ENCODE measurements at regions not wholly inside any gene's neighbourhood (a gene's known extent, or its start where the extent isn't known, plus 50 kb on each side); places are given as distances from the start of the nearest gene placed in this dataset.
"Not testable (repeated sequence)": the region's sequence is repeated elsewhere in the genome, so short reads cannot be mapped to it uniquely, and the experiment has no call there.

GRCh38 chr12:60529261-60529660 is 933.4 kb downstream of the SLC16A7 start:
- no peaks in the 10 kb centered on the region for H3K27me3 ChIP-seq (ENCODE audit: control insufficient read depth in 1 of 2, insufficient read depth in 2 of 2, low read length in 2 of 2)
- no peak overlapping the region for H3K4me3 ChIP-seq (ENCODE audit: low read length in 2 of 2)
- no peaks in the 10 kb centered on the region for H3K4me1 ChIP-seq (ENCODE audit: control insufficient read depth, insufficient read depth, low read length)
- no peak overlapping the region for H3K27ac ChIP-seq (ENCODE audit: low read length)
- no peak overlapping the region for H3K9ac ChIP-seq (ENCODE audit: low read length in 2 of 2)
- no peaks in the 10 kb centered on the region for H3K36me3 ChIP-seq (ENCODE audit: control insufficient read depth in 2 of 2, insufficient read depth in 2 of 2, low read length in 2 of 2)
- no peaks in the 10 kb centered on the region for H3K9me3 ChIP-seq (ENCODE audit: control insufficient read depth in 2 of 2, low read length in 2 of 2)

GRCh38 chr12:60529723-60530122 is 933.9 kb downstream of the SLC16A7 start:
- Histone ChIP-seq H3K4me1 (ENCODE audit: control insufficient read depth, insufficient read depth, low read length) (no peaks in the 10 kb centered on the region), H3K9me3 (ENCODE audit: control insufficient read depth in 2 of 2, low read length in 2 of 2) (no peaks in the 10 kb centered on the region), H3K36me3 (ENCODE audit: control insufficient read depth in 2 of 2, insufficient read depth in 2 of 2, low read length in 2 of 2) (no peaks in the 10 kb centered on the region), H3K27me3 (ENCODE audit: control insufficient read depth in 1 of 2, insufficient read depth in 2 of 2, low read length in 2 of 2) (no peaks in the 10 kb centered on the region), H3K9ac (ENCODE audit: low read length in 2 of 2) (no peak overlapping the region), H3K4me3 (ENCODE audit: low read length in 2 of 2) (no peak overlapping the region), H3K27ac (ENCODE audit: low read length) (no peak overlapping the region)

- no peak overlapping the region for H3K4me3 ChIP-seq (ENCODE audit: low read length in 2 of 2)
- no peaks in the 10 kb centered on the region for H3K27me3 ChIP-seq (ENCODE audit: control insufficient read depth in 1 of 2, insufficient read depth in 2 of 2, low read length in 2 of 2)
- no peaks in the 10 kb centered on the region for H3K9me3 ChIP-seq (ENCODE audit: control insufficient read depth in 2 of 2, low read length in 2 of 2)
- no peaks in the 10 kb centered on the region for H3K36me3 ChIP-seq (ENCODE audit: control insufficient read depth in 2 of 2, insufficient read depth in 2 of 2, low read length in 2 of 2)
- H3K27ac ChIP-seq (ENCODE audit: low read length) = no peak overlapping the region
- H3K9ac ChIP-seq (ENCODE audit: low read length in 2 of 2) = no peak overlapping the region
- H3K4me1 ChIP-seq (ENCODE audit: control insufficient read depth, insufficient read depth, low read length) = no peaks in the 10 kb centered on the region
Observed at GRCh38 chr12:60535363-60535762, 939.5 kb downstream of the SLC16A7 start.

- Histone ChIP-seq H3K9me3 (ENCODE audit: control insufficient read depth in 2 of 2, low read length in 2 of 2) (no peaks in the 10 kb centered on the region), H3K36me3 (ENCODE audit: control insufficient read depth in 2 of 2, insufficient read depth in 2 of 2, low read length in 2 of 2) (no peaks in the 10 kb centered on the region), H3K4me1 (ENCODE audit: control insufficient read depth, insufficient read depth, low read length) (no peaks in the 10 kb centered on the region), H3K9ac (ENCODE audit: low read length in 2 of 2) (no peak overlapping the region), H3K27me3 (ENCODE audit: control insufficient read depth in 1 of 2, insufficient read depth in 2 of 2, low read length in 2 of 2) (no peaks in the 10 kb centered on the region), H3K4me3 (ENCODE audit: low read length in 2 of 2) (peak overlapping the region in 1 of 2 donors; percentile 31), H3K27ac (ENCODE audit: low read length) (no peak overlapping the region)
Observed at GRCh38 chr12:60539592-60539991, 943.8 kb downstream of the SLC16A7 start.

DNA sequence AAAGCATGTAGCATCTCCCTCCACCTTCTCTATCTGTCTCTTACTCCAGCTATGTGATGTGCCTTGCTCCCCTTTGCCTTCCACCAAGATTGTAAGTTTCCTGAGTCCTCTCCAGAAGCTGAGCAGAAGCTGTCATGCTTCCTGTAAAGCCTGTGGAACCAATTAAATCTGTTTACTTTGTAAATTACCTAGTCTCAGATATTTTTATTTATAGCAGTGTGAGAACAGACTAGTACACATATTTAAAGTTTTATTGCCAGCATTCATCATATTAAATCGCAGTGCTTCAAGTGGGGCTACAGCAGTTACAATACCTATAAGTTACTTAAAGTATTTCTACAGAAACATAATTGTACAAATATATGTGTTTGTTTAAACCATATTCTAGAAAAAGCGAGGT is 973.1 kb downstream of the SLC16A7 start:
- Histone ChIP-seq H3K27ac (ENCODE audit: low read length) (no peak overlapping the region), H3K4me1 (ENCODE audit: control insufficient read depth, insufficient read depth, low read length) (no peaks in the 10 kb centered on the region), H3K27me3 (ENCODE audit: control insufficient read depth in 1 of 2, insufficient read depth in 2 of 2, low read length in 2 of 2) (no peaks in the 10 kb centered on the region), H3K4me3 (ENCODE audit: low read length in 2 of 2) (no peak overlapping the region), H3K36me3 (ENCODE audit: control insufficient read depth in 2 of 2, insufficient read depth in 2 of 2, low read length in 2 of 2) (no peaks in the 10 kb centered on the region), H3K9ac (ENCODE audit: low read length in 2 of 2) (no peak overlapping the region), H3K9me3 (ENCODE audit: control insufficient read depth in 2 of 2, low read length in 2 of 2) (no peaks in the 10 kb centered on the region)

- no peaks in the 10 kb centered on the region for H3K4me1 ChIP-seq (ENCODE audit: control insufficient read depth, insufficient read depth, low read length)
- no peak overlapping the region for H3K9ac ChIP-seq (ENCODE audit: low read length in 2 of 2)
- no peaks in the 10 kb centered on the region for H3K27me3 ChIP-seq (ENCODE audit: control insufficient read depth in 1 of 2, insufficient read depth in 2 of 2, low read length in 2 of 2)
- no peak overlapping the region for H3K27ac ChIP-seq (ENCODE audit: low read length)
- no peak overlapping the region for H3K4me3 ChIP-seq (ENCODE audit: low read length in 2 of 2)
- no peaks in the 10 kb centered on the region for H3K9me3 ChIP-seq (ENCODE audit: control insufficient read depth in 2 of 2, low read length in 2 of 2)
- no peaks in the 10 kb centered on the region for H3K36me3 ChIP-seq (ENCODE audit: control insufficient read depth in 2 of 2, insufficient read depth in 2 of 2, low read length in 2 of 2)
Observed at GRCh38 chr12:60577607-60578006, 981.8 kb downstream of the SLC16A7 start.

- not testable (repeated sequence) for H3K36me3 ChIP-seq (ENCODE audit: control insufficient read depth in 2 of 2, insufficient read depth in 2 of 2, low read length in 2 of 2); H3K27ac ChIP-seq (ENCODE audit: low read length); H3K27me3 ChIP-seq (ENCODE audit: control insufficient read depth in 1 of 2, insufficient read depth in 2 of 2, low read length in 2 of 2); H3K9me3 ChIP-seq (ENCODE audit: control insufficient read depth in 2 of 2, low read length in 2 of 2); H3K9ac ChIP-seq (ENCODE audit: low read length in 2 of 2); H3K4me1 ChIP-seq (ENCODE audit: control insufficient read depth, insufficient read depth, low read length); H3K4me3 ChIP-seq (ENCODE audit: low read length in 2 of 2)
Observed at GRCh38 chr12:60587664-60588063, 991.8 kb downstream of the SLC16A7 start.

- no peaks in the 10 kb centered on the region for H3K4me1 ChIP-seq (ENCODE audit: control insufficient read depth, insufficient read depth, low read length)
Observed at GRCh38 chr12:60594035-60594711, 998.3 kb downstream of the SLC16A7 start.

DNA sequence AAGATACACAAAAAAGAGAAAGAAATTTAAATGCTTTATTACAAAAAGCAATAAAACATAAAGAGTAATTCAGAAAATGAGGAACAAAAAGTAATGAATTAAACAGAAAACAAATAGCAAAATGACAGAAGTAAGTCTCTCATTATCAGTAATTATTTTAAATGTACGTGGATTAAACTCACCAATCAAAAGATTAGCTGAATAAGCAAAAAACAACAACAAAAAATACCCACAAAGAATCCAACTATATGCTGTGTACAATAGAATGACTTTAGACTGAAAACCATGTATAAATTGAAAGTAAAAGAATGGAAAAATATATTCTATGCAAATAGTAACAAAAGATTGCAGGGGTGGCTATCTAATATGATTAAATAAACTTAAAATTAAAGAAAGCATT is 1006.8 kb downstream of the SLC16A7 start:
- Histone ChIP-seq H3K27ac (ENCODE audit: low read length) (no peak overlapping the region), H3K36me3 (ENCODE audit: control insufficient read depth in 2 of 2, insufficient read depth in 2 of 2, low read length in 2 of 2) (no peaks in the 10 kb centered on the region), H3K9ac (ENCODE audit: low read length in 2 of 2) (no peak overlapping the region), H3K4me3 (ENCODE audit: low read length in 2 of 2) (no peak overlapping the region), H3K4me1 (ENCODE audit: control insufficient read depth, insufficient read depth, low read length) (no peaks in the 10 kb centered on the region), H3K27me3 (ENCODE audit: control insufficient read depth in 1 of 2, insufficient read depth in 2 of 2, low read length in 2 of 2) (no peaks in the 10 kb centered on the region), H3K9me3 (ENCODE audit: control insufficient read depth in 2 of 2, low read length in 2 of 2) (peaks cover 0 to 2% of the 10 kb centered on the region in 2 donors)

More at GRCh38 chr12:60594035-60594711, 998.3 kb downstream of the SLC16A7 start:
- H3K9ac ChIP-seq (ENCODE audit: low read length in 2 of 2) = no peak overlapping the region
- no peak overlapping the region for H3K27ac ChIP-seq (ENCODE audit: low read length)
- H3K4me3 ChIP-seq (ENCODE audit: low read length in 2 of 2) = no peak overlapping the region
- H3K9me3 ChIP-seq (ENCODE audit: control insufficient read depth in 2 of 2, low read length in 2 of 2) = no peaks in the 10 kb centered on the region
- no peaks in the 10 kb centered on the region for H3K36me3 ChIP-seq (ENCODE audit: control insufficient read depth in 2 of 2, insufficient read depth in 2 of 2, low read length in 2 of 2)
- H3K27me3 ChIP-seq (ENCODE audit: control insufficient read depth in 1 of 2, insufficient read depth in 2 of 2, low read length in 2 of 2) = no peaks in the 10 kb centered on the region

- H3K4me3 ChIP-seq (ENCODE audit: low read length in 2 of 2); H3K4me1 ChIP-seq (ENCODE audit: control insufficient read depth, insufficient read depth, low read length); H3K9ac ChIP-seq (ENCODE audit: low read length in 2 of 2); H3K27ac ChIP-seq (ENCODE audit: low read length); H3K27me3 ChIP-seq (ENCODE audit: control insufficient read depth in 1 of 2, insufficient read depth in 2 of 2, low read length in 2 of 2); H3K9me3 ChIP-seq (ENCODE audit: control insufficient read depth in 2 of 2, low read length in 2 of 2); H3K36me3 ChIP-seq (ENCODE audit: control insufficient read depth in 2 of 2, insufficient read depth in 2 of 2, low read length in 2 of 2): not testable (repeated sequence)
Observed at GRCh38 chr12:60603475-60603874, 1007.6 kb downstream of the SLC16A7 start.

- Histone ChIP-seq H3K27me3 (ENCODE audit: control insufficient read depth in 1 of 2, insufficient read depth in 2 of 2, low read length in 2 of 2) (no peaks in the 10 kb centered on the region), H3K4me3 (ENCODE audit: low read length in 2 of 2) (no peak overlapping the region), H3K9ac (ENCODE audit: low read length in 2 of 2) (no peak overlapping the region), H3K4me1 (ENCODE audit: control insufficient read depth, insufficient read depth, low read length) (no peaks in the 10 kb centered on the region), H3K27ac (ENCODE audit: low read length) (no peak overlapping the region), H3K9me3 (ENCODE audit: control insufficient read depth in 2 of 2, low read length in 2 of 2) (peaks cover 0 to 7% of the 10 kb centered on the region in 2 donors), H3K36me3 (ENCODE audit: control insufficient read depth in 2 of 2, insufficient read depth in 2 of 2, low read length in 2 of 2) (no peaks in the 10 kb centered on the region)
Observed at GRCh38 chr12:60616400-60616799, 1020.6 kb downstream of the SLC16A7 start.

All from stomach smooth muscle (tissue), 2 donors.